ENCODE measurements at regions not wholly inside any gene's neighbourhood (a gene's known extent, or its start where the extent isn't known, plus 50 kb on each side); places are given as distances from the start of the nearest gene placed in this dataset.

GRCh38 chr10:110404825-110405224 lies 92.9 kb upstream of the DUSP5 start:
- no peak for TF ChIP-seq CTCF (IDR thresholded peaks at IDR 0.05; ENCODE audit: borderline replicate concordance, control extremely low read depth, extremely low read depth, insufficient read depth, missing control alignments)
- no peak for DNase-seq (ENCODE audit: low spot score)
- in situ Hi-C loops (cut with MboI; ENCODE audit: low sequenced_read_pairs, unreplicated experiment): no loop called here

- no peak for DNase-seq (ENCODE audit: low spot score)
- no peak for TF ChIP-seq CTCF (IDR thresholded peaks at IDR 0.05; ENCODE audit: borderline replicate concordance, control extremely low read depth, extremely low read depth, insufficient read depth, missing control alignments)
- in situ Hi-C loops (cut with MboI; ENCODE audit: low sequenced_read_pairs, unreplicated experiment): no loop called here
Measured at GRCh38 chr10:110405380-110405779, 92.3 kb upstream of the DUSP5 start.

- in situ Hi-C loops (cut with MboI; ENCODE audit: low sequenced_read_pairs, unreplicated experiment): no loop called here
- DNase-seq (ENCODE audit: low spot score): no peak
- TF ChIP-seq CTCF (IDR thresholded peaks at IDR 0.05; ENCODE audit: borderline replicate concordance, control extremely low read depth, extremely low read depth, insufficient read depth, missing control alignments): no peak
Measured at GRCh38 chr10:110407301-110408170, 90.2 kb upstream of the DUSP5 start.

GRCh38 chr10:110408203-110408871 lies 89.4 kb upstream of the DUSP5 start:
- TF ChIP-seq CTCF (IDR thresholded peaks at IDR 0.05; ENCODE audit: borderline replicate concordance, control extremely low read depth, extremely low read depth, insufficient read depth, missing control alignments): no peak
- DNase-seq (ENCODE audit: low spot score): no peak
- in situ Hi-C loops (cut with MboI; ENCODE audit: low sequenced_read_pairs, unreplicated experiment): no loop called here

GRCh38 chr10:110408943-110409342 lies 88.8 kb upstream of the DUSP5 start:
- no peak for DNase-seq (ENCODE audit: low spot score)

GRCh38 chr10:110409488-110409887 lies 88.2 kb upstream of the DUSP5 start:
- in situ Hi-C loops (cut with MboI; ENCODE audit: low sequenced_read_pairs, unreplicated experiment): no loop called here

More at GRCh38 chr10:110408943-110409342, 88.8 kb upstream of the DUSP5 start:
- in situ Hi-C loops (cut with MboI; ENCODE audit: low sequenced_read_pairs, unreplicated experiment): no loop called here
- TF ChIP-seq CTCF (IDR thresholded peaks at IDR 0.05; ENCODE audit: borderline replicate concordance, control extremely low read depth, extremely low read depth, insufficient read depth, missing control alignments): no peak

More at GRCh38 chr10:110409488-110409887, 88.2 kb upstream of the DUSP5 start:
- TF ChIP-seq CTCF (IDR thresholded peaks at IDR 0.05; ENCODE audit: borderline replicate concordance, control extremely low read depth, extremely low read depth, insufficient read depth, missing control alignments): no peak
- DNase-seq (ENCODE audit: low spot score): no peak

Data from GM13976 (cell line).